HS-27A (cell line): ENCODE measurements at regions not wholly inside any gene's neighbourhood (a gene's known extent, or its start where the extent isn't known, plus 50 kb on each side); places are given as distances from the start of the nearest gene placed in this dataset.
"Not testable (repeated sequence)": the region's sequence is repeated elsewhere in the genome, so short reads cannot be mapped to it uniquely, and the experiment has no call there.

Experiments
- DNase-seq: peaks from one replicate; pipeline ENCODE4 v3.0.0-alpha.2; 2012; ENCODE audit warnings: low read depth, missing footprints

- DNase-seq: not testable (repeated sequence)
Measured at GRCh38 chr21:28281357-28281756, 711.3 kb downstream of the LTN1 start.

- DNase-seq: no peak
Measured at GRCh38 chr21:28280611-28281010, 712.1 kb downstream of the LTN1 start.

- no peak for DNase-seq
Measured at GRCh38 chr21:28277324-28277723, 715.4 kb downstream of the LTN1 start.

GRCh38 chr21:28272272-28272992 lies 720.2 kb downstream of the LTN1 start:
- no peak for DNase-seq

- DNase-seq: no peak
Measured at GRCh38 chr21:28269173-28269572, 723.5 kb downstream of the LTN1 start.

GRCh38 chr21:28268685-28269084 lies 724.0 kb downstream of the LTN1 start:
- no peak for DNase-seq

- DNase-seq: no peak
Measured at GRCh38 chr21:28267449-28267848, 725.2 kb downstream of the LTN1 start.

- DNase-seq: no peak
Measured at GRCh38 chr21:28266061-28266460, 726.6 kb downstream of the LTN1 start.

GRCh38 chr21:28263974-28264373 lies 728.7 kb downstream of the LTN1 start:
- DNase-seq: no peak

- no peak for DNase-seq
Measured at GRCh38 chr21:28261298-28261697, 731.4 kb downstream of the LTN1 start.

- DNase-seq: no peak
Measured at GRCh38 chr21:28257276-28257675, 735.4 kb downstream of the LTN1 start.

GRCh38 chr21:28256837-28257236 lies 735.8 kb downstream of the LTN1 start:
- DNase-seq: no peak

GRCh38 chr21:28256420-28256831 lies 736.3 kb downstream of the LTN1 start:
- DNase-seq: no peak

- no peak for DNase-seq
Measured at GRCh38 chr21:28253961-28254360, 738.7 kb downstream of the LTN1 start.

GRCh38 chr21:28253338-28253737 lies 739.3 kb downstream of the LTN1 start:
- no peak for DNase-seq

- DNase-seq: no peak
Measured at GRCh38 chr21:28252928-28253327, 739.7 kb downstream of the LTN1 start.

GRCh38 chr21:28250946-28251345 lies 741.7 kb downstream of the LTN1 start:
- no peak for DNase-seq

- no peak for DNase-seq
Measured at GRCh38 chr21:28247454-28248020, 745.1 kb downstream of the LTN1 start.

GRCh38 chr21:28240586-28240985 lies 752.1 kb downstream of the LTN1 start:
- no peak for DNase-seq

GRCh38 chr21:28239340-28239739 lies 753.3 kb downstream of the LTN1 start:
- DNase-seq: no peak

GRCh38 chr21:28237661-28238060 lies 755.0 kb downstream of the LTN1 start:
- no peak for DNase-seq

- DNase-seq: no peak
Measured at GRCh38 chr21:28235169-28235895, 757.3 kb downstream of the LTN1 start.

GRCh38 chr21:28234326-28234725 lies 758.4 kb downstream of the LTN1 start:
- no peak for DNase-seq
